ENCODE measurements at regions not wholly inside any gene's neighbourhood (a gene's known extent, or its start where the extent isn't known, plus 50 kb on each side); places are given as distances from the start of the nearest gene placed in this dataset.
"Not testable (repeated sequence)": the region's sequence is repeated elsewhere in the genome, so short reads cannot be mapped to it uniquely, and the experiment has no call there.

- DNase-seq, result no peak
Observed at GRCh38 chr11:87970762-87971161, 204.5 kb downstream of the RAB38 start.

- no peak for DNase-seq
Observed at GRCh38 chr11:87967459-87967858, 207.8 kb downstream of the RAB38 start.

GRCh38 chr11:87966694-87967093 is 208.5 kb downstream of the RAB38 start:
- DNase-seq, result no peak

- no peak for DNase-seq
Observed at GRCh38 chr11:87966216-87966615, 209.0 kb downstream of the RAB38 start.

- DNase-seq, result no peak
Observed at GRCh38 chr11:87961606-87962005, 213.6 kb downstream of the RAB38 start.

- DNase-seq, result no peak
Observed at GRCh38 chr11:87957961-87958360, 217.3 kb downstream of the RAB38 start.

GRCh38 chr11:87954476-87954875 is 220.8 kb downstream of the RAB38 start:
- no peak for DNase-seq

- no peak for DNase-seq
Observed at GRCh38 chr11:87942786-87943185, 232.5 kb downstream of the RAB38 start.

- no peak for DNase-seq
Observed at GRCh38 chr11:87934182-87934581, 241.1 kb downstream of the RAB38 start.

- no peak for DNase-seq
Observed at GRCh38 chr11:87926250-87926970, 248.8 kb downstream of the RAB38 start.

- DNase-seq, result no peak
Observed at GRCh38 chr11:87924125-87924524, 251.1 kb downstream of the RAB38 start.

- no peak for DNase-seq
Observed at GRCh38 chr11:87917111-87917510, 258.1 kb downstream of the RAB38 start.

GRCh38 chr11:87909178-87909577 is 266.1 kb downstream of the RAB38 start:
- no peak for DNase-seq

GRCh38 chr11:87908086-87908485 is 267.2 kb downstream of the RAB38 start:
- DNase-seq, result no peak

GRCh38 chr11:87903345-87903744 is 271.9 kb downstream of the RAB38 start:
- no peak for DNase-seq

- no peak for DNase-seq
Observed at GRCh38 chr11:87901341-87901740, 273.9 kb downstream of the RAB38 start.

- DNase-seq, result no peak
Observed at GRCh38 chr11:87897921-87898320, 277.3 kb downstream of the RAB38 start.

GRCh38 chr11:87897071-87897470 is 278.2 kb downstream of the RAB38 start:
- DNase-seq, result no peak

GRCh38 chr11:87894961-87895360 is 280.3 kb downstream of the RAB38 start:
- no peak for DNase-seq

GRCh38 chr11:87892291-87892690 is 283.0 kb downstream of the RAB38 start:
- no peak for DNase-seq

- DNase-seq, result no peak
Observed at GRCh38 chr11:87889126-87889525, 286.1 kb downstream of the RAB38 start.

- DNase-seq, result not testable (repeated sequence)
Observed at GRCh38 chr11:87885084-87885483, 290.2 kb downstream of the RAB38 start.

GRCh38 chr11:87879118-87879517 is 296.1 kb downstream of the RAB38 start:
- DNase-seq, result no peak

GRCh38 chr11:87878373-87878825 is 296.8 kb downstream of the RAB38 start:
- peak in 1 of 2 donors; percentile 49 for DNase-seq

GRCh38 chr11:87871056-87871455 is 304.2 kb downstream of the RAB38 start:
- DNase-seq, result no peak
